ENCODE measurements at regions not wholly inside any gene's neighbourhood (a gene's known extent, or its start where the extent isn't known, plus 50 kb on each side); places are given as distances from the start of the nearest gene placed in this dataset.
"Not testable (repeated sequence)": the region's sequence is repeated elsewhere in the genome, so short reads cannot be mapped to it uniquely, and the experiment has no call there.

DNA sequence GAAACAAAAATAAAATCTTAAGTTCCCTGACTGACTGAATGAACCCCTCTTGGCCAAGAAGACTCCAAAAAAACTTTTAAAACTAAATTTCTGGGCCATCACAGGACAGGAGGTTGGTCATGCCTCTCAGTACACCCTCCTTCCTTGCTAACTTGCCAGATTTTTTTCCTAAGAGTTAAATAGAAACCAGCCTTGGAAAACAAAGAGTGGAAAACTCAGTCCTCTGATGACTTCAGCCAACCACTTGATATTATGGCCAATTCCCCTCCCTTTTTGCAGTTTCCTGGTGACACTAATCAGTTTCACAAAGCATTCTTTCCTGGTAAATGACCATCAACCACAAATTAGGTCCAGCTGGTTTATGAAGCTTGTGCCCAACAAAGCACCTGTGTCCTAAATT is 134.8 kb downstream of the ZNF648 start:
- DNase-seq: no peak
- H3K9me3 ChIP-seq (ENCODE audit: control extremely low read depth in 1 of 5, control insufficient read depth in 4 of 5, insufficient read depth in 2 of 5, low read depth in 1 of 5, low read length in 4 of 5): no peaks in the 10 kb centered on the region
- no peaks in the 10 kb centered on the region for H3K27me3 ChIP-seq (replicated peaks in 2 of 5; ENCODE audit: control insufficient read depth in 4 of 5, insufficient read depth in 5 of 5, low read length in 4 of 5)
- ChIA-PET CTCF (no interaction called here), POLR2A (no interaction called here)
- H3K27ac ChIP-seq (ENCODE audit: insufficient read depth in 1 of 2, low read depth in 1 of 2, low read length in 2 of 2, poor library complexity in 1 of 2, severe bottlenecking in 2 of 2): no peak overlapping the region
- H3K4me3 ChIP-seq (ENCODE audit: control insufficient read depth in 1 of 7, extremely low read depth in 1 of 7, insufficient read depth in 4 of 7, low read depth in 2 of 7, low read length in 6 of 7): no peak overlapping the region
- H3K36me3 ChIP-seq (ENCODE audit: control insufficient read depth in 4 of 4, insufficient read depth in 4 of 4, low read length in 3 of 4): no peaks in the 10 kb centered on the region
- H3K4me1 ChIP-seq (ENCODE audit: control extremely low read depth in 1 of 4, control insufficient read depth in 4 of 4, insufficient read depth in 4 of 4, low read length in 3 of 4): no peaks in the 10 kb centered on the region

DNA sequence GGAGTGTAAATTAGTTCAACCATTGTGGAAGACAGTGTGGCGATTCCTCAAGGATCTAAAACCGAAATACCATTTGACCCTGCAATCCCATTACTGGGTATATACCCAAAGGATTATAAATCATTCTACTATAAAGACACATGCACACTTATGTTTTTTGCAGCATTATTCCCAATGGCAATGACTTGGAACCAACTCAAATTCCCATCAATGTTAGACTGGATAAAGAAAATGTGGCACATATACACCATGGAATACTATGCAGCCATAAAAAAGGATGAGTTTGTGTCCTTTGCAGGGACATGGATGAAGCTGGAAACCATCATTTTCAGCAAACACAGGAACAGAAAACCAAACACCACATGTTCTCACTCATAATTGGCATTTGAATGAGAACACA is 137.5 kb downstream of the ZNF648 start:
- H3K9me3 ChIP-seq (ENCODE audit: control extremely low read depth in 1 of 5, control insufficient read depth in 4 of 5, insufficient read depth in 2 of 5, low read depth in 1 of 5, low read length in 4 of 5); CTCF ChIA-PET; H3K4me3 ChIP-seq (ENCODE audit: control insufficient read depth in 1 of 7, extremely low read depth in 1 of 7, insufficient read depth in 4 of 7, low read depth in 2 of 7, low read length in 6 of 7); H3K27me3 ChIP-seq (replicated peaks in 2 of 5; ENCODE audit: control insufficient read depth in 4 of 5, insufficient read depth in 5 of 5, low read length in 4 of 5); DNase-seq; H3K36me3 ChIP-seq (ENCODE audit: control insufficient read depth in 4 of 4, insufficient read depth in 4 of 4, low read length in 3 of 4); H3K4me1 ChIP-seq (ENCODE audit: control extremely low read depth in 1 of 4, control insufficient read depth in 4 of 4, insufficient read depth in 4 of 4, low read length in 3 of 4); H3K27ac ChIP-seq (ENCODE audit: insufficient read depth in 1 of 2, low read depth in 1 of 2, low read length in 2 of 2, poor library complexity in 1 of 2, severe bottlenecking in 2 of 2); POLR2A ChIA-PET: not testable (repeated sequence)
- WGBS (ENCODE audit: insufficient coverage): no CpG with 5 or more reads among the region's 2 CpGs

DNA sequence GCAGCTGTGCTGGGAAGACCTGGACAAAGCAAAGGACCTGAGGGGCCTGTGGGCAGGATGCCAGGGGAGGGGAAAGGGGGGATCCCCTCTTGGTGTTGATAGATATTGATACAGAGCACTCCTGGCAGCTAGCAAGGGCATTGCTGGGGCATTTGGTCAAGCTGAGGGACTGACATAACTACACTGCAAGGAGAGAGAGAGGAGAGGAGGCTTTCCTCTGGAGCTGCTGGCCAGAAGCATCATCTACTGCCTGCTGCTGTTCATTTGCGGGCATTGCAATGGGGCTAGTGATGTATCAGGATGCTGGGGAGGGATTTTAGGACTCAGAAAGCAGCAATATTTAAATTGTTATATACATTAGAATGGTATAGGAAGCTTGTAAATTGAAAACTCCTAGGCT is 142.0 kb downstream of the ZNF648 start:
- Histone ChIP-seq H3K27ac (ENCODE audit: insufficient read depth in 1 of 2, low read depth in 1 of 2, low read length in 2 of 2, poor library complexity in 1 of 2, severe bottlenecking in 2 of 2) (no peak overlapping the region), H3K27me3 (replicated peaks in 2 of 5; ENCODE audit: control insufficient read depth in 4 of 5, insufficient read depth in 5 of 5, low read length in 4 of 5) (no peaks in the 10 kb centered on the region), H3K4me1 (ENCODE audit: control extremely low read depth in 1 of 4, control insufficient read depth in 4 of 4, insufficient read depth in 4 of 4, low read length in 3 of 4) (no peaks in the 10 kb centered on the region), H3K9me3 (ENCODE audit: control extremely low read depth in 1 of 5, control insufficient read depth in 4 of 5, insufficient read depth in 2 of 5, low read depth in 1 of 5, low read length in 4 of 5) (peaks cover 0 to 5% (median 0%) of the 10 kb centered on the region in 5 experiments), H3K36me3 (ENCODE audit: control insufficient read depth in 4 of 4, insufficient read depth in 4 of 4, low read length in 3 of 4) (no peaks in the 10 kb centered on the region), H3K4me3 (ENCODE audit: control insufficient read depth in 1 of 7, extremely low read depth in 1 of 7, insufficient read depth in 4 of 7, low read depth in 2 of 7, low read length in 6 of 7) (no peak overlapping the region)
- no CpG with 5 or more reads among the region's 1 CpG for WGBS (ENCODE audit: insufficient coverage)
- ChIA-PET CTCF (interaction anchor here (0.8 kb wide), 1 partner anchor 365 kb away, joined by 3 read pairs; no protein-coding TSS in a partner anchor), POLR2A (no interaction called here)
- no peak for DNase-seq

DNA sequence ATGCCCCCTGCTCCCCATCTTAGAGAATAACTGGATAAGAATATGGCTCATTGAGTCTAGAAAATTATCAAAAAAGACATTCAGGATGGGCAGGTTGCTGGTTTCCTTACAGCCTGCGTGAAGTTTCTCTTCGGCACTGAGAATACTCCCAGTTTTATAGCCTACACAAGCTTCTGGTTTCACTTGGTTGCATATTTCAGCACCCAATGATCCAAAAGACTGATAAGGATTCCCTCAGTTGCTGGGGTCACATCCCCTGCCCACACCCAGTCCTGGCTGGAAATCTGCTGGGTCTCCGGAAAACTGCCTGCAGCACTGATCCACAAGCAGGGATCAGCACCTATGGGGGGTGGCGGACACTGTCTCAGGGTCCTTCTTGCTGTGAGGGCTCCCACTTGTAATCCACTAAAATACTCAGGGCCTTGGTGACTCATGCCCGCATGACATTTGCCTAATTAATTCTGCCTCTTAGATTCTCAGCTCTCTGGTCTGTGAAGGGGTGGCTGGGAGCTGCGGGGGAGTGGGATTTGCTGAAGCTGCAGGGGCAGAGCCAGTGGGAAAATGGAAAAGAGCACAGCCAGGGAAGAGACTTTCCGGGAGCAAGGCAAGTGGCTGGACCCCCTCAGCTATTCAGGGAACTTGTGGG is 142.5 kb downstream of the ZNF648 start:
- ChIA-PET POLR2A (no interaction called here), CTCF (interaction anchor here (0.8 kb wide), 1 partner anchor 365 kb away, joined by 3 read pairs; no protein-coding TSS in a partner anchor)

DNA sequence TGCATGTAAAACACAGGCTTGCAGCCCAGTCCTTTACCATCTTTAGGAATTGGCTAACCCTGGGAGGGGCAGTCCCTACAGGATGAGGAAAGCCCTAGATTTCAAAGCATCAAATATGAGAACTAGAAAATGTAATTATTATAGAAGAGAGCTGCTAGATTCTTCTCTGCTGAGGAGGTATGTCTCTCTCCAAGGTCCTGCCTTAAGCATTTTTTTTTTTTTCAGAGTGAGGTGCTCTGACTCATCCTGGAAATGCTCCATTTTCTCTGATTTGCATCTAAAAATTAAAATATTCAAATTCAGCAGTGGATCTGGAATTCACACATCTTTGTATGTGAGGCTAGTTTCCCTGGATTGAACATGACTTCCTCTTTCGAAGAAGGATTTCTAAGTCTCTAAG is 149.8 kb downstream of the ZNF648 start:
- peaks cover 0 to 3% (median 0%) of the 10 kb centered on the region in 5 experiments for H3K9me3 ChIP-seq (ENCODE audit: control extremely low read depth in 1 of 5, control insufficient read depth in 4 of 5, insufficient read depth in 2 of 5, low read depth in 1 of 5, low read length in 4 of 5)
- H3K4me1 ChIP-seq (ENCODE audit: control extremely low read depth in 1 of 4, control insufficient read depth in 4 of 4, insufficient read depth in 4 of 4, low read length in 3 of 4): no peaks in the 10 kb centered on the region
- no peak overlapping the region for H3K27ac ChIP-seq (ENCODE audit: insufficient read depth in 1 of 2, low read depth in 1 of 2, low read length in 2 of 2, poor library complexity in 1 of 2, severe bottlenecking in 2 of 2)
- H3K27me3 ChIP-seq (replicated peaks in 2 of 5; ENCODE audit: control insufficient read depth in 4 of 5, insufficient read depth in 5 of 5, low read length in 4 of 5): peaks cover 0 to 1% (median 0%) of the 10 kb centered on the region in 5 experiments
- DNase-seq: no peak
- WGBS (ENCODE audit: insufficient coverage): 100% methylated on average over 1 of the region's 1 CpG
- POLR2A ChIA-PET: no interaction called here
- H3K4me3 ChIP-seq (ENCODE audit: control insufficient read depth in 1 of 7, extremely low read depth in 1 of 7, insufficient read depth in 4 of 7, low read depth in 2 of 7, low read length in 6 of 7): no peak overlapping the region
- H3K36me3 ChIP-seq (ENCODE audit: control insufficient read depth in 4 of 4, insufficient read depth in 4 of 4, low read length in 3 of 4): no peaks in the 10 kb centered on the region
- CTCF ChIA-PET: no interaction called here

More for the DNA sequence above, 142.5 kb downstream of the ZNF648 start:
- DNase-seq: no peak
- 91% methylated on average over 6 of the region's 7 CpGs for WGBS (ENCODE audit: insufficient coverage)
- Histone ChIP-seq H3K27ac (ENCODE audit: insufficient read depth in 1 of 2, low read depth in 1 of 2, low read length in 2 of 2, poor library complexity in 1 of 2, severe bottlenecking in 2 of 2) (no peak overlapping the region), H3K36me3 (ENCODE audit: control insufficient read depth in 4 of 4, insufficient read depth in 4 of 4, low read length in 3 of 4) (no peaks in the 10 kb centered on the region), H3K9me3 (ENCODE audit: control extremely low read depth in 1 of 5, control insufficient read depth in 4 of 5, insufficient read depth in 2 of 5, low read depth in 1 of 5, low read length in 4 of 5) (peaks cover 0 to 5% (median 0%) of the 10 kb centered on the region in 5 experiments), H3K4me1 (ENCODE audit: control extremely low read depth in 1 of 4, control insufficient read depth in 4 of 4, insufficient read depth in 4 of 4, low read length in 3 of 4) (no peaks in the 10 kb centered on the region), H3K27me3 (replicated peaks in 2 of 5; ENCODE audit: control insufficient read depth in 4 of 5, insufficient read depth in 5 of 5, low read length in 4 of 5) (no peaks in the 10 kb centered on the region), H3K4me3 (ENCODE audit: control insufficient read depth in 1 of 7, extremely low read depth in 1 of 7, insufficient read depth in 4 of 7, low read depth in 2 of 7, low read length in 6 of 7) (no peak overlapping the region)

DNA sequence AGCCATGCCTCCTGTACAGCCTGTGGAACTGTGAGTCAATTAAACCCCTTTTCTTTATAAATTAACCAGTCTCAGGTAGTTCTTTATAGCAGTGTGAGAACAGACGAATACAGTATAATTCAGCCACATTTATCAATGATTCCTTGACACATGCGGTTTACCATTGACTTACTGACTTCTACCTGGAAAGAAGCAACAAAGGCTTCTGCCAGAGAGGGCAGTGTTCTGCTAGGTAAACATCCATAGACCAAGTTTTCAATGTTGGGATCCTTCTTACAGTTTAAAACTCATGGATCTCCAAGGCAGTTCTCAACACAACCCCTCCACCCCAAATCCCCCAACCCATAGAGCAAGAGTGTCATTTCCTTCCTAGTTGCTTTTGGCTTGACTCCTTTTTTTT is 150.6 kb downstream of the ZNF648 start:
- no peaks in the 10 kb centered on the region for H3K36me3 ChIP-seq (ENCODE audit: control insufficient read depth in 4 of 4, insufficient read depth in 4 of 4, low read length in 3 of 4)
- no peaks in the 10 kb centered on the region for H3K4me1 ChIP-seq (ENCODE audit: control extremely low read depth in 1 of 4, control insufficient read depth in 4 of 4, insufficient read depth in 4 of 4, low read length in 3 of 4)
- no peak overlapping the region for H3K27ac ChIP-seq (ENCODE audit: insufficient read depth in 1 of 2, low read depth in 1 of 2, low read length in 2 of 2, poor library complexity in 1 of 2, severe bottlenecking in 2 of 2)
- DNase-seq: no peak
- no peak overlapping the region for H3K4me3 ChIP-seq (ENCODE audit: control insufficient read depth in 1 of 7, extremely low read depth in 1 of 7, insufficient read depth in 4 of 7, low read depth in 2 of 7, low read length in 6 of 7)
- H3K9me3 ChIP-seq (ENCODE audit: control extremely low read depth in 1 of 5, control insufficient read depth in 4 of 5, insufficient read depth in 2 of 5, low read depth in 1 of 5, low read length in 4 of 5): peaks cover 0 to 3% (median 0%) of the 10 kb centered on the region in 5 experiments
- CTCF ChIA-PET: no interaction called here
- WGBS (ENCODE audit: insufficient coverage): 78% methylated on average over 2 of the region's 2 CpGs
- H3K27me3 ChIP-seq (replicated peaks in 2 of 5; ENCODE audit: control insufficient read depth in 4 of 5, insufficient read depth in 5 of 5, low read length in 4 of 5): peaks cover 0 to 1% (median 0%) of the 10 kb centered on the region in 5 experiments
- POLR2A ChIA-PET: no interaction called here

DNA sequence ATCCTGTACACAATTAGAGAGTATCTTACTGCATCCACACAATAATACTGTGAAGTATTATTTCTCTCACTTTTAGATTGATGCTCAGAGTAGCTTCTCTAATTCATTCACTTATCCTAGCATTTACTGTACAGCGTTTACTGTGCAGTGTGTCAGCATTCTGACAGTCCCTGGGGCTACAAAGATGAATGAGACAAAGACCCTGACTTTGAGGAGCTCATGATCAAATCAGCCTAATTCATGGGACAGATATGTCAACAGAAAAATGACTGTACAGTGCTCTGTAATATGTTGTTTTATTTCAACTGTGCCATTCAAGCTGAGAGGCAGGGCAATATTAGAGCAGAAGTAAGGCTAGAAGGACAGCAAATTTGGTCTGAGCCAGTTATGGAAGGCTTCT is 152.5 kb downstream of the ZNF648 start:
- WGBS (ENCODE audit: insufficient coverage): 89% methylated on average over 1 of the region's 1 CpG
- H3K27me3 ChIP-seq (replicated peaks in 2 of 5; ENCODE audit: control insufficient read depth in 4 of 5, insufficient read depth in 5 of 5, low read length in 4 of 5): peaks cover 0 to 1% (median 0%) of the 10 kb centered on the region in 5 experiments
- no peaks in the 10 kb centered on the region for H3K4me1 ChIP-seq (ENCODE audit: control extremely low read depth in 1 of 4, control insufficient read depth in 4 of 4, insufficient read depth in 4 of 4, low read length in 3 of 4)
- H3K36me3 ChIP-seq (ENCODE audit: control insufficient read depth in 4 of 4, insufficient read depth in 4 of 4, low read length in 3 of 4): no peaks in the 10 kb centered on the region
- ChIA-PET CTCF (no interaction called here), POLR2A (no interaction called here)
- H3K27ac ChIP-seq (ENCODE audit: insufficient read depth in 1 of 2, low read depth in 1 of 2, low read length in 2 of 2, poor library complexity in 1 of 2, severe bottlenecking in 2 of 2): no peak overlapping the region
- H3K4me3 ChIP-seq (ENCODE audit: control insufficient read depth in 1 of 7, extremely low read depth in 1 of 7, insufficient read depth in 4 of 7, low read depth in 2 of 7, low read length in 6 of 7): no peak overlapping the region
- H3K9me3 ChIP-seq (ENCODE audit: control extremely low read depth in 1 of 5, control insufficient read depth in 4 of 5, insufficient read depth in 2 of 5, low read depth in 1 of 5, low read length in 4 of 5): no peaks in the 10 kb centered on the region
- DNase-seq: no peak

Data from common myeloid progenitor, CD34-positive (primary cell).